ENCODE measurements at regions not wholly inside any gene's neighbourhood (a gene's known extent, or its start where the extent isn't known, plus 50 kb on each side); places are given as distances from the start of the nearest gene placed in this dataset.

DNA sequence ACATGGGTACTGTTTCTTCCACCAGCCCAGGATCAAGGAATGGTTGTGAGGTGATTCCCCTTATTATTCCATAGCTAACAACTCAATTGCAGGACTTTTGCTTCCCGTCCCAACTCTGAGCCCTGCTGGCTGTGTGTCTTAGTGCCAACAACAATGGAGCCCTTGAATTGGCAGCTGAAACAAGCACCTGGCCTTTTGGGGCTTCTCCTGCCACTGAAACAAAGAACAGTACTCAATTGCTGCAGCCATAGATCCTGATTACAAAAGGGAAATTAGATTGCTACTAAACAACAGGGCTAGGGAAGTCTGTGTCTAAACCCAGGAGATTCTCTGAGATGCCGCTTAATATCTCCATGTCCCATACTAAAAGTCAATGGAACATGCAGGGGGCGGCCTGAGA, 61.3 kb upstream of the CARMIL1 start:
- DNase-seq (ENCODE audit: low read depth in 1 of 2, low spot score in 1 of 2) (no peak), FAIRE-seq (no peak), ATAC-seq (no peak)
- TF ChIP-seq, protein P1, sequence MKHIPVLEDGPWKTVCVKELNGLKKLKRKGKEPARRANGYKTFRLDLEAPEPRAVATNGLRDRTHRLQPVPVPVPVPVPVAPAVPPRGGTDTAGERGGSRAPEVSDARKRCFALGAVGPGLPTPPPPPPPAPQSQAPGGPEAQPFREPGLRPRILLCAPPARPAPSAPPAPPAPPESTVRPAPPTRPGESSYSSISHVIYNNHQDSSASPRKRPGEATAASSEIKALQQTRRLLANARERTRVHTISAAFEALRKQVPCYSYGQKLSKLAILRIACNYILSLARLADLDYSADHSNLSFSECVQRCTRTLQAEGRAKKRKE (CRISPR knock-in tag; IDR thresholded peaks at IDR 0.05; ENCODE audit: low read depth) = no peak
- no peak for TF ChIP-seq RCOR1 (IDR thresholded peaks at IDR 0.05; ENCODE audit: low read depth, low read length)
- TF ChIP-seq KDM5A (IDR thresholded peaks at IDR 0.05) = no peak
- TF ChIP-seq CBX2 (IDR thresholded peaks at IDR 0.05; ENCODE audit: borderline replicate concordance, low read depth) = no peak
- no peak for TF ChIP-seq FOSB (CRISPR knock-in tag; IDR thresholded peaks at IDR 0.05)
- TF ChIP-seq MAZ (IDR thresholded peaks at IDR 0.05; ENCODE audit: borderline replicate concordance, low read depth, low read length) = no peak
- no peak for TF ChIP-seq RARB (CRISPR knock-in tag; IDR thresholded peaks at IDR 0.05)
- TF ChIP-seq, protein P2, sequence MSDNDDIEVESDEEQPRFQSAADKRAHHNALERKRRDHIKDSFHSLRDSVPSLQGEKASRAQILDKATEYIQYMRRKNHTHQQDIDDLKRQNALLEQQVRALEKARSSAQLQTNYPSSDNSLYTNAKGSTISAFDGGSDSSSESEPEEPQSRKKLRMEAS (IDR thresholded peaks at IDR 0.05) = no peak
- no peak for TF ChIP-seq ZNF302 (CRISPR knock-in tag; IDR thresholded peaks at IDR 0.05)
- no peak for TF ChIP-seq CHD4 (IDR thresholded peaks at IDR 0.05; ENCODE audit: borderline replicate concordance)
- no peak for TF ChIP-seq ZFP36 (IDR thresholded peaks at IDR 0.05; ENCODE audit: borderline replicate concordance, partially characterized antibody)
- TF ChIP-seq POLR2A (IDR thresholded peaks at IDR 0.05; ENCODE audit: low read length) = no peak
- no peak for TF ChIP-seq CHD2 (IDR thresholded peaks at IDR 0.05; ENCODE audit: low read length, partially characterized antibody)
- TF ChIP-seq FOXS1 (CRISPR knock-in tag; IDR thresholded peaks at IDR 0.05) = no peak
- Histone ChIP-seq H3K27ac (no peak overlapping the region), H3K4me2 (no peak overlapping the region), H3K4me1 (no peaks in the 10 kb centered on the region), H3K4me3 (no peak overlapping the region), H3K9me3 (no peaks in the 10 kb centered on the region)
- ChIA-PET POLR2A (no interaction called here), CTCF (interaction anchor here (1.4 to 1.6 kb wide), 2 partner anchors 11 to 500 kb away, joined by 3 read pairs; no protein-coding TSS in a partner anchor)
- WGBS (ENCODE audit: missing lambda C conversion rate) = 79% methylated on average over 3 of the region's 3 CpGs

DNA sequence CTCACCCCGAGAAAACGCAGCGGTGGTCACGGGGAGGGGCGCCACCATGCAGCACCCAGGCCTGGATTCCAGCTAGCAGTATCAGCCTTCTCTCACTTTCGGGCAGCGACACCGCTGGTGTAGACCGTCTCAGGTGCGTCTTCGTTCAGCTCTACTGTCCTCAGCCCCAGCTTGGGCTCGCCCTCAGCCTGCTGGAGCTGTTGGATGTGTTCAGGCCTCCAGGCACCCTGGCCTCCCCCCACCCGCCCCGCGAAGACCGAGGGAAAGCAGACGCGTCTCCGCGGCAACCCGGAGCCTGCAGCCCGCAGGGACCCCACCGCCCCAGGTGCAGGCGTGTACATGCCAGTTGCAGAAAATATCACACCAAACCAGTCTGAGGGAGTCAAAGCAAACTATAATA, 60.8 kb upstream of the CARMIL1 start:
- H3K4me1 ChIP-seq = no peaks in the 10 kb centered on the region
- FAIRE-seq (no peak), DNase-seq (ENCODE audit: low read depth in 1 of 2, low spot score in 1 of 2) (no peak), ATAC-seq (no peak)
- no peak overlapping the region for H3K4me2 ChIP-seq
- no peak overlapping the region for H3K27ac ChIP-seq
- H3K9me3 ChIP-seq = no peaks in the 10 kb centered on the region
- TF ChIP-seq, protein P3, sequence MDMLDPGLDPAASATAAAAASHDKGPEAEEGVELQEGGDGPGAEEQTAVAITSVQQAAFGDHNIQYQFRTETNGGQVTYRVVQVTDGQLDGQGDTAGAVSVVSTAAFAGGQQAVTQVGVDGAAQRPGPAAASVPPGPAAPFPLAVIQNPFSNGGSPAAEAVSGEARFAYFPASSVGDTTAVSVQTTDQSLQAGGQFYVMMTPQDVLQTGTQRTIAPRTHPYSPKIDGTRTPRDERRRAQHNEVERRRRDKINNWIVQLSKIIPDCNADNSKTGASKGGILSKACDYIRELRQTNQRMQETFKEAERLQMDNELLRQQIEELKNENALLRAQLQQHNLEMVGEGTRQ (IDR thresholded peaks at IDR 0.05) = no peak
- TF ChIP-seq JUN (IDR thresholded peaks at IDR 0.05) (no peak), RAD21 (conservative IDR thresholded peaks at IDR 0.05 in 1 of 2, IDR thresholded peaks at IDR 0.05 in 1 of 2) (no peak), TP53 (CRISPR knock-in tag; IDR thresholded peaks at IDR 0.05) (no peak), NPAS2 (CRISPR knock-in tag; IDR thresholded peaks at IDR 0.05; ENCODE audit: borderline replicate concordance) (no peak)
- TF ChIP-seq, protein P4, sequence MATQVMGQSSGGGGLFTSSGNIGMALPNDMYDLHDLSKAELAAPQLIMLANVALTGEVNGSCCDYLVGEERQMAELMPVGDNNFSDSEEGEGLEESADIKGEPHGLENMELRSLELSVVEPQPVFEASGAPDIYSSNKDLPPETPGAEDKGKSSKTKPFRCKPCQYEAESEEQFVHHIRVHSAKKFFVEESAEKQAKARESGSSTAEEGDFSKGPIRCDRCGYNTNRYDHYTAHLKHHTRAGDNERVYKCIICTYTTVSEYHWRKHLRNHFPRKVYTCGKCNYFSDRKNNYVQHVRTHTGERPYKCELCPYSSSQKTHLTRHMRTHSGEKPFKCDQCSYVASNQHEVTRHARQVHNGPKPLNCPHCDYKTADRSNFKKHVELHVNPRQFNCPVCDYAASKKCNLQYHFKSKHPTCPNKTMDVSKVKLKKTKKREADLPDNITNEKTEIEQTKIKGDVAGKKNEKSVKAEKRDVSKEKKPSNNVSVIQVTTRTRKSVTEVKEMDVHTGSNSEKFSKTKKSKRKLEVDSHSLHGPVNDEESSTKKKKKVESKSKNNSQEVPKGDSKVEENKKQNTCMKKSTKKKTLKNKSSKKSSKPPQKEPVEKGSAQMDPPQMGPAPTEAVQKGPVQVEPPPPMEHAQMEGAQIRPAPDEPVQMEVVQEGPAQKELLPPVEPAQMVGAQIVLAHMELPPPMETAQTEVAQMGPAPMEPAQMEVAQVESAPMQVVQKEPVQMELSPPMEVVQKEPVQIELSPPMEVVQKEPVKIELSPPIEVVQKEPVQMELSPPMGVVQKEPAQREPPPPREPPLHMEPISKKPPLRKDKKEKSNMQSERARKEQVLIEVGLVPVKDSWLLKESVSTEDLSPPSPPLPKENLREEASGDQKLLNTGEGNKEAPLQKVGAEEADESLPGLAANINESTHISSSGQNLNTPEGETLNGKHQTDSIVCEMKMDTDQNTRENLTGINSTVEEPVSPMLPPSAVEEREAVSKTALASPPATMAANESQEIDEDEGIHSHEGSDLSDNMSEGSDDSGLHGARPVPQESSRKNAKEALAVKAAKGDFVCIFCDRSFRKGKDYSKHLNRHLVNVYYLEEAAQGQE (IDR thresholded peaks at IDR 0.05) = no peak
- CTCF ChIA-PET = interaction anchor here (1.4 to 1.6 kb wide), 2 partner anchors 10 to 500 kb away, joined by 3 read pairs; no protein-coding TSS in a partner anchor
- WGBS (ENCODE audit: missing lambda C conversion rate) = 98% methylated on average over 6 of the region's 24 CpGs
- POLR2A ChIA-PET = no interaction called here
- H3K4me3 ChIP-seq = no peak overlapping the region
